Cardiac fibroblast (primary cell): ENCODE measurements at regions not wholly inside any gene's neighbourhood (a gene's known extent, or its start where the extent isn't known, plus 50 kb on each side); places are given as distances from the start of the nearest gene placed in this dataset.

Source experiments
- DNase-seq, 2 donors: peaks; one replicate each; pipeline versions ENCODE4 v3.0.0 to v3.0.0-alpha.2; 2010; ENCODE audit warnings: low read depth in 2 of 2
- H3K4me3 ChIP-seq, 2 donors: replicated peaks in 1 of 2; 1 replicate in 1 of 2; 2 replicates in 1 of 2; pipeline ENCODE4 v1.5.1; 2011; ENCODE audit warnings: low read depth in 2 of 2, low read length in 2 of 2, mild to moderate bottlenecking in 2 of 2, moderate library complexity in 1 of 2
- TF ChIP-seq, protein P1 (sequence below): IDR thresholded peaks from one replicate; pipeline ENCODE4 v1.5.1; 2011; ENCODE audit warnings: low read depth, mild to moderate bottlenecking, low read length, inconsistent platforms

DNA sequence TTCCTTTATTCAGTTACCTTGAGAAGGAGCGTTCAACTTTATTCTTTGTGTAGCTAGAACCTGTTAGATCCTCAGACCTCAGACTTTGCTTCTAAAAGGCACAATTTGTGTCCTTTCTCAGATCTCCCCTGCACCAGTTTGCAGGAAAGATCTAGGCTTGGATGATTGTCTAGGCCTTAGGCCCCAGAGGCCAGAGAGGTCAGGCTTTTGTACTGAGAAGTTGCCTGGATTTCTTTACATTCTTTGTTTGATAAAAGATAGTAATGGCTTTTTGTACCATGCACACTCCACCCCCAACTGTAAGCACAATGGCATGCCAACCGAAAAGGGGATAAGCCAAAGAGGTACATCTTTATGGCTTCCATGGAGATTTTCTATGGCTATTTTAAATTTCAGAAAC is 719.6 kb upstream of the NR2F2 start:
- H3K4me3 ChIP-seq: no peak overlapping the region
- TF ChIP-seq, protein P1, sequence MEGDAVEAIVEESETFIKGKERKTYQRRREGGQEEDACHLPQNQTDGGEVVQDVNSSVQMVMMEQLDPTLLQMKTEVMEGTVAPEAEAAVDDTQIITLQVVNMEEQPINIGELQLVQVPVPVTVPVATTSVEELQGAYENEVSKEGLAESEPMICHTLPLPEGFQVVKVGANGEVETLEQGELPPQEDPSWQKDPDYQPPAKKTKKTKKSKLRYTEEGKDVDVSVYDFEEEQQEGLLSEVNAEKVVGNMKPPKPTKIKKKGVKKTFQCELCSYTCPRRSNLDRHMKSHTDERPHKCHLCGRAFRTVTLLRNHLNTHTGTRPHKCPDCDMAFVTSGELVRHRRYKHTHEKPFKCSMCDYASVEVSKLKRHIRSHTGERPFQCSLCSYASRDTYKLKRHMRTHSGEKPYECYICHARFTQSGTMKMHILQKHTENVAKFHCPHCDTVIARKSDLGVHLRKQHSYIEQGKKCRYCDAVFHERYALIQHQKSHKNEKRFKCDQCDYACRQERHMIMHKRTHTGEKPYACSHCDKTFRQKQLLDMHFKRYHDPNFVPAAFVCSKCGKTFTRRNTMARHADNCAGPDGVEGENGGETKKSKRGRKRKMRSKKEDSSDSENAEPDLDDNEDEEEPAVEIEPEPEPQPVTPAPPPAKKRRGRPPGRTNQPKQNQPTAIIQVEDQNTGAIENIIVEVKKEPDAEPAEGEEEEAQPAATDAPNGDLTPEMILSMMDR: no peak

GRCh38 chr15:95615436-95615835 is 715.1 kb upstream of the NR2F2 start:
- no peak overlapping the region for H3K4me3 ChIP-seq
- TF ChIP-seq, protein P1: no peak
- peak in 1 of 2 donors; percentile 43 for DNase-seq

More for the DNA sequence above, 719.6 kb upstream of the NR2F2 start:
- DNase-seq: no peak

GRCh38 chr15:95616306-95616705 is 714.2 kb upstream of the NR2F2 start:
- TF ChIP-seq, protein P1: no peak
- H3K4me3 ChIP-seq: no peak overlapping the region
- DNase-seq: no peak

DNA sequence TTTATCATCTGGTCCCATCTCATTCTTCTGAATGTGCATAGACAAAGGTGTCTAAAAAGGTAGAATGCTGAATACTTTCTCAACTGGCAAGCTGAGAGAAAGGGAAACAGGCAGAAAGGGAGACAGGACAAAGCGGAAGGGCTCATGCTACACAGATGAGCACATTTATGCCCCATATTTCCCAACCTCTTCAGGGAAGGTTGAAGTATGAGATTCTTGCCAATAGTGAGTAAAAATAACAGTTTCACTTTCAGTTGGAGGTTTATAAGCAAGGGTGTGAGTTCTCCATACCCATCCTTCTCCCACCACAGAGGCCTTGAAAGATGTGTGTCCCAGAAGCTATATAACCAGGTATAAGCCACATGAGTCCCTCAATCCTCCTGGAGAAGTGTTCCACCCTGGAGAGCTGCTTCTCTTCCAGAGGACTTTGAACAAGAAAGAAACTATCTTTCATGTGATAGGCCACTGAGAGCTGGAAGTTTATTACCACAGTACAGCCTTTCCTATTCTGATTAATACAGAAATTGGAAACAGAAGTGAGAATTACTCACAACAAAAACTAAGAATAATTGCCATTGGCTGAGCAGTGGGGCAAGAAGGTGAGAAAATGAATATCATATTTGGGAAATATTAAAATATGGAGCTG is 709.4 kb upstream of the NR2F2 start:
- TF ChIP-seq, protein P1: no peak
- DNase-seq: peak; percentile 68 to 73
- H3K4me3 ChIP-seq: no peak overlapping the region

DNA sequence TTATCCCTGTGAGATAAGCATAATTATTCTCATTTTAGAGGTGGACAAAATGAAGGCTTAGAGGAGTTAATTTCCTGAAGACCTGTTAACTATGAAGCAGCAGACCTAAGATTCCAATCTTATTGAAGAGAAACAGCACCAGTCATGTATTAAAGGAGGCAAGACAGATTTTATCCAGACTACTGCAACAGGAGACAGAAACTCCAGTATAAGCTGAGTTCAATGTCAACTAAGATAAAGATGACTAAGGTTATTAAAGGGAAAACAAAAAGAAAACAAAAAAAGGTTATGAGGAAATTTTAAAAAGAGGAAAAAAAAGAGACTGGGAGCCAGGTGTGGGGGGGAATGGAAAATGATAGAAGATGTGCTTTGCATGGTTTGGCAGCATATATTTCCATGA is 707.7 kb upstream of the NR2F2 start:
- no peak overlapping the region for H3K4me3 ChIP-seq
- TF ChIP-seq, protein P1: no peak

GRCh38 chr15:95624100-95624499 is 706.4 kb upstream of the NR2F2 start:
- no peak for DNase-seq
- H3K4me3 ChIP-seq: no peak overlapping the region
- TF ChIP-seq, protein P1: no peak

More for the DNA sequence above, 707.7 kb upstream of the NR2F2 start:
- no peak for DNase-seq
